ENCODE measurements at regions not wholly inside any gene's neighbourhood (a gene's known extent, or its start where the extent isn't known, plus 50 kb on each side); places are given as distances from the start of the nearest gene placed in this dataset.

DNA sequence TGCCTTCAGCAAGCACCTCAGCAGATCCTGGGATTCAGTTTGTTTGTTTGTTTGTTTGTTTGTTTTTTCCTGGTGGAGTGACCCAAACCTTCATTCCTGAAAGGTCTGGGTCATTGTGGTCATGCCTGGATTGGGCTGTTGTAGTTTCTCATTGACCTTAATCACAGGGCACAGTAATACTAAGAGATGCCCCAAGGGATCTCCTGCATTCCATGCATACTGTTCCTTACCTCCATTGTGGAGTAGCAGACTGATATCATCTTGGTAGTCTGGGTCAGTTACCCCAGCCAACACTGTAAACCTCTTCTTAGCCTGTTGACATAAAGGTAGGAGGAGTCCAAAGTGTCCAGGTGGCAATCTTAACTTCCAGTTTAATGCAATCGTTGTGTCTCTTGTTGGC is 1466.7 kb upstream of the CDH9 start:
- no peaks in the 10 kb centered on the region for H3K27me3 ChIP-seq (ENCODE audit: insufficient read depth, low read length)
- no peaks in the 10 kb centered on the region for H3K9me3 ChIP-seq (ENCODE audit: low read length)
- no peaks in the 10 kb centered on the region for H3K36me3 ChIP-seq (ENCODE audit: insufficient read depth, low read length)
- H2AFZ ChIP-seq (ENCODE audit: low read depth, low read length): no peak overlapping the region
- no peaks in the 10 kb centered on the region for H3K4me1 ChIP-seq (ENCODE audit: insufficient read depth, low read length)
- no peak overlapping the region for H3K4me3 ChIP-seq (ENCODE audit: low read length)

DNA sequence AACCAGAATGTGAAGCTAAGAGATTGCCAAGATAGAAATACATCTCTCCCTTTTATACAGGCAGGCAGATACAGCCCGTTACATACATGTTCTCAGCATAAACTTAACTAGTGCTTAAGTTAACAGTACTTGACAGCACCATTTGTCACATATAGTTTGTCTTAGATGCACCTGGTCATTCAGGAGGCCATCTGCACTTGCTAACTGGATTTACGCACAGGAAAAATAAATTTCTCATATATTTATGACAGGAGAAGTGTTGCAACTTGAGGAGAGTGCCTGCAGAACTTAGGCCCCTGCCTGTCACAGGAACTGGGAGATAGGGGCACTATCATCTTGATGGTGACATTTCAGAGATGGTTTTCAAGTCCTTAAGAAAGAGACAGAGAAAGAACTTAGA is 1462.1 kb upstream of the CDH9 start:
- H2AFZ ChIP-seq (ENCODE audit: low read depth, low read length): no peak overlapping the region
- H3K27me3 ChIP-seq (ENCODE audit: insufficient read depth, low read length): no peaks in the 10 kb centered on the region
- H3K36me3 ChIP-seq (ENCODE audit: insufficient read depth, low read length): no peaks in the 10 kb centered on the region
- H3K4me1 ChIP-seq (ENCODE audit: insufficient read depth, low read length): no peaks in the 10 kb centered on the region
- no peaks in the 10 kb centered on the region for H3K9me3 ChIP-seq (ENCODE audit: low read length)
- H3K4me3 ChIP-seq (ENCODE audit: low read length): no peak overlapping the region

DNA sequence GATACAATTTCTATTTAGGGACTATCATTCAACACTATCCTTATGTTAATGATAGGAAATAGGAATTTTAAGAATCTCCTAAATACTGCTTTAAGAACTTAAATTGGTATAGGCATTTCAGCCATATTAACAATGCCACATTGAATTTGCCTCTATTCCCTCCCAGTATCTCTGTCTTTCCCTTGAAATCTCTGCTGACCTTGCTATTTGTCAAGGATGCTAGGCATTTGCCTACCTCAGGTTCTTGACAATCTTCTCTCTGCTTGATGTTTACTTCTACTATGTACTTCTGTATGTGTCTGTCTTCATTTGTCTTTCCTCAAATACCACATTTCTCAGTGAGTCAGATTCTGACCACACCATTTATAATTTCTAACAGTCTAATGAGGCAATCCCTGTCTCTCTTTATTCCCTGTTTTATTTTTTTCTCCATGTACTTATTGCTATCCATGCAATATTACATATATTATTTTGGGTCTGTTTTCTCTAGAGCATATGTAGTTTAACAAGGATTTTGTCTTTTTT is 1461.4 kb upstream of the CDH9 start:
- no peaks in the 10 kb centered on the region for H3K27me3 ChIP-seq (ENCODE audit: insufficient read depth, low read length)

DNA sequence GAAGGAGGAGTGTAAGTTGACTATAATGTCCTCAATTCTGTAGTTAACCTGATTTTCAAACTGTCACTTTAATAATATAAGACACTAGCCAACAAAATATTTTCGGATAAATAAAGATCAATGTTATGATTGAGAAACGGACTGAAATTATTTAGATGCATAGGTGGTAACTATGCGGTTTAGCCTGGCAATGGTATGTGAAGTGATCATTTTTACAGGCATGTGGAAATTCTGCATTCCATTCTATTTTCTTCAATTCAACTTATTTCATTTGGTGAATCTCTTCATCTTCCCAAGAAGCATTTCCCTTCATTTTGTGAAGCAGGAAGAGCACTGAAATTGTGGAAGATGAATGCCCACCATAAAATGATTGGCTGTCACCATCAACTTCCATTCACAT is 1457.5 kb upstream of the CDH9 start:
- Histone ChIP-seq H3K4me1 (ENCODE audit: insufficient read depth, low read length) (no peaks in the 10 kb centered on the region), H3K36me3 (ENCODE audit: insufficient read depth, low read length) (no peaks in the 10 kb centered on the region), H2AFZ (ENCODE audit: low read depth, low read length) (peak overlapping the region; percentile 26), H3K9me3 (ENCODE audit: low read length) (no peaks in the 10 kb centered on the region), H3K4me3 (ENCODE audit: low read length) (no peak overlapping the region), H3K27me3 (ENCODE audit: insufficient read depth, low read length) (no peaks in the 10 kb centered on the region)

More for the DNA sequence above, 1461.4 kb upstream of the CDH9 start:
- H3K9me3 ChIP-seq (ENCODE audit: low read length): no peaks in the 10 kb centered on the region
- no peak overlapping the region for H2AFZ ChIP-seq (ENCODE audit: low read depth, low read length)
- H3K4me1 ChIP-seq (ENCODE audit: insufficient read depth, low read length): no peaks in the 10 kb centered on the region
- no peaks in the 10 kb centered on the region for H3K36me3 ChIP-seq (ENCODE audit: insufficient read depth, low read length)
- no peak overlapping the region for H3K4me3 ChIP-seq (ENCODE audit: low read length)

DNA sequence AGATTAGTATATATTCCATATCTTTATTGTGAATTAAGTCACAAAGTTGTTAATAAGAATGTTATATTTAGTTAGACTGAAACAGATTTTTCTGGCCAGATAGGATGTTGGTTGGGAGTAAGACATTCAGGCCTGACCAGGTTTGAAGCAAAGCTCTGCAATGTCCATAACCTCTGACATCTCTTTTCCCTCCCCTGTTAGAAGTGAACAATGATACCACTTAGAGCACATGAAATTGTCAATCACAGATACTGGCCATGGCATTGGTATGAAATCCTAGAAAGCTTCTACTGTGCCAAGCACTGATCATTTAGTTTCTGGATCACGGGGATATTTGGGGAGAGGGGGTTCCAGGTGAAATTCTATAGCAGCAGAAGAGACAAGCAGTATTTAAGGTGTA is 1455.1 kb upstream of the CDH9 start:
- H3K36me3 ChIP-seq (ENCODE audit: insufficient read depth, low read length): no peaks in the 10 kb centered on the region
- H3K4me3 ChIP-seq (ENCODE audit: low read length): no peak overlapping the region
- H3K9me3 ChIP-seq (ENCODE audit: low read length): no peaks in the 10 kb centered on the region
- no peak overlapping the region for H2AFZ ChIP-seq (ENCODE audit: low read depth, low read length)
- no peaks in the 10 kb centered on the region for H3K4me1 ChIP-seq (ENCODE audit: insufficient read depth, low read length)
- H3K27me3 ChIP-seq (ENCODE audit: insufficient read depth, low read length): no peaks in the 10 kb centered on the region

DNA sequence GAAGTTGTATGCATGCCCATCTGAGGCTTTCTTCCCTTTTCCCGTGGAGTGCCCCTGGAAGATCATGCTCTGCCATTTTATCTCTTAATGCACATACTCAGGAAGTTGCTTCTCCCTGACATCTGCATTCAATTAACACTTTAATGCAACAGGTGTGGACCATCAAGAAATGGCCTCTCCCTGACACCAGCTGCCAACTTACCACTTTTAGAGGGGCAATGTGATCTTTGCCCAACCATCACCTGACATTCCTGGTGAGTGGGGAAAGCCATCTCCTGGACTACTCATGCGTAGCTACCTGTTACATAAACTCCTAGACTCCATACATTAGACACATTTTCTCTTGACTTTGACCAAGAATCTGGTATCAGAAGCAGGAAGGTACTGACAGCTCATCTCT is 1450.4 kb upstream of the CDH9 start:
- H3K4me3 ChIP-seq (ENCODE audit: low read length): no peak overlapping the region

DNA sequence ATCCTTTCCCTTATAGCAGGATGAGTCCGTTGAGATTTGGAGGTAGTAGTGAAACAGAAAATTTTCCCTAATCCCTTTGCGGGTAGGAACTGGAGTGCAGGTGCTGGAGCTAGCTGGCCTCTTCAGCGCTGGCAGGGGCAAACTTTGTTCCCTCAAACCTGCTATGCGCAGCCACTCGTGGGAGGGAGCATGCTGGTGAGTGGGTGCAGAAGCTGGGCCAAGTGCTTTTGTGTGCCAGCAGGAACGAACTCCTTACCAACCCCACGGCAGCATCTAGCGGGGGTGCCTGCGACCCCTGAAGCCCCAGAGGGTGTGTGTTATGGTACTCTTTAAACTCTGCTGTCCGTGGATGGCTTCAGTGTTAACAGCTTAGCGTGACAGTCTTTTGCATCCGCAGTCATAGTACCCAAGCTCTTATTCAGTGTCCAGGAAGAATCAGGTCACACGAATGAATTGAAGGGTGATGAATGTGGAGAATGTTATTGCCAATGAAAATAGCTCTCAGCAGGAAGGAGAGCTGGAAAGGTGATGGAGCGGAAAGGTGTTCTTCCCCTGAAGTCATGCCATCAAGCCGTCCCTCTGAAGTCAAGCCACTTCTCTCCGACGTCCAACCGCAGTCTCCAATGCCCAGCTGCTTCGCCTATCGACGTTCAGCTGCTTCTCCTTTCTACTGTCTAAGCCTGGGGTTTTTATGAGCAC is 1445.1 kb upstream of the CDH9 start:
- Histone ChIP-seq H3K36me3 (ENCODE audit: insufficient read depth, low read length) (no peaks in the 10 kb centered on the region), H3K27me3 (ENCODE audit: insufficient read depth, low read length) (no peaks in the 10 kb centered on the region), H3K4me3 (ENCODE audit: low read length) (no peak overlapping the region), H2AFZ (ENCODE audit: low read depth, low read length) (no peak overlapping the region), H3K9me3 (ENCODE audit: low read length) (no peaks in the 10 kb centered on the region), H3K4me1 (ENCODE audit: insufficient read depth, low read length) (peaks cover 2% of the 10 kb centered on the region)

More for the DNA sequence above, 1450.4 kb upstream of the CDH9 start:
- peaks cover 2% of the 10 kb centered on the region for H3K4me1 ChIP-seq (ENCODE audit: insufficient read depth, low read length)
- H2AFZ ChIP-seq (ENCODE audit: low read depth, low read length): no peak overlapping the region
- no peaks in the 10 kb centered on the region for H3K9me3 ChIP-seq (ENCODE audit: low read length)
- no peaks in the 10 kb centered on the region for H3K36me3 ChIP-seq (ENCODE audit: insufficient read depth, low read length)
- no peaks in the 10 kb centered on the region for H3K27me3 ChIP-seq (ENCODE audit: insufficient read depth, low read length)

DNA sequence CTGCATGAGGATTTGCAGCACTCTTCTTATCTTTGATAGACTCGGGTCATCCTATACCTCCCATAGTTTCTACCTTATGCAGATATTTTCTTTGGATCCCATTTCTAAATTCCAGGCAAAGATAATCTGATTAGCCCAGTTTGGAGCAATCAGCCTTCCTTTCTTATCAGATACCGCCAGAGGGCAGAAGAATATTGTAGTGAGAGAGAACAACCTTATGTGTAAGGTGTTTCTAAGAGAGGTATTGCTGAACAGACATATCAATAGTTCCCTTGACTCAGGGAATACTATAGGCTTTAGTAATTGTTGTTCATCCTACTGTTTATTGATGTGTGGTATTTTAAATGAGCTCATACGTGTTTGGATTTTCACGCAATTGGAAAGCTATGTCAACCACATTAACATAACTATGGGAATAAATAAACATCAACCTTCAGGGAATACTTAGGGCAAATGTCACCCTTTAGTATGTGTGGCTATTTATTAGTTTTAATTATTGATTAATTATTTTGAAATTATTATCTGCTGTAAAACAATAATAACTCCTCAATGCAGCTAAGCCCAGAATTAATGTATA is 1435.2 kb upstream of the CDH9 start:
- H2AFZ ChIP-seq (ENCODE audit: low read depth, low read length): no peak overlapping the region
- H3K4me1 ChIP-seq (ENCODE audit: insufficient read depth, low read length): no peaks in the 10 kb centered on the region
- no peak overlapping the region for H3K4me3 ChIP-seq (ENCODE audit: low read length)
- no peaks in the 10 kb centered on the region for H3K36me3 ChIP-seq (ENCODE audit: insufficient read depth, low read length)
- H3K27me3 ChIP-seq (ENCODE audit: insufficient read depth, low read length): no peaks in the 10 kb centered on the region
- H3K9me3 ChIP-seq (ENCODE audit: low read length): no peaks in the 10 kb centered on the region

DNA sequence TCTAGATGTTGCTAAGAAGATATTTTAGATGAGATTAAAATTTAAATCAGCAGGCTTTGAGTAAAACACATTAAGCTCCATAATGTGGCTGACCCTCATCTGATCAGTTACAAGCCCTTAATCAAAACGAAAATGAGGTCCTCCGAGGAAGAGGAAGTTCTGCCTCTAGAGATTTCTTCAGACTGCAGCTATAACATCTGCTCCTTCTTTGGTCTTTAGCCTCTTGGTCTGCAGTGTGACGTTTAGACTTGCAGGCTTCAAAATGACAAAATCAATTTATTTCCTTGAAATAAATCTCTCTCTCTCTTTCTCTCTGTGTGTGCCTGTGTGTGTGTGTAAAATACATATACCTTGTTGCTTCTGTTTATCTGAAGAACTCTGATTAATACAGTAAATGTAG is 1429.8 kb upstream of the CDH9 start:
- no peak overlapping the region for H2AFZ ChIP-seq (ENCODE audit: low read depth, low read length)
- no peaks in the 10 kb centered on the region for H3K36me3 ChIP-seq (ENCODE audit: insufficient read depth, low read length)
- no peaks in the 10 kb centered on the region for H3K9me3 ChIP-seq (ENCODE audit: low read length)
- no peaks in the 10 kb centered on the region for H3K4me1 ChIP-seq (ENCODE audit: insufficient read depth, low read length)
- H3K27me3 ChIP-seq (ENCODE audit: insufficient read depth, low read length): no peaks in the 10 kb centered on the region
- H3K4me3 ChIP-seq (ENCODE audit: low read length): no peak overlapping the region

DNA sequence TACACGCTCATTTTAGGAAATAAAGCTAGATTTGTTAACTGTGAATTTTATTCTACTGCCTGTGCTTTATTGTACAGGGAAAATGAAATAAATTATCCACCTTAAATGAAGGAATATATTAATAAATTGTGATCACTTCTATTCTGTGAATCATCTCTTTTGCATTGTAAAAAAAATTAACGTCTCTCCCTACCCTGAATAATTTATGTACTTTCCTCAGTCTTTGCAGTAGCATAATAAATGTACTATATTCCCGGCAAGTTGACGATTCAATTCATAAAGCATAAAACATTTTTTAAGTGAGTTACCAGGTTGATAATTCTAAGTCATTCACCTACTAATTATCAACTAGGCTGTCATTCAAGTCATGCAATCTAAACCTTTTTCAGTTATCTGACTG is 1425.3 kb upstream of the CDH9 start:
- H3K4me1 ChIP-seq (ENCODE audit: insufficient read depth, low read length): no peaks in the 10 kb centered on the region
- H3K9me3 ChIP-seq (ENCODE audit: low read length): no peaks in the 10 kb centered on the region
- H3K4me3 ChIP-seq (ENCODE audit: low read length): no peak overlapping the region
- H2AFZ ChIP-seq (ENCODE audit: low read depth, low read length): no peak overlapping the region
- no peaks in the 10 kb centered on the region for H3K36me3 ChIP-seq (ENCODE audit: insufficient read depth, low read length)
- no peaks in the 10 kb centered on the region for H3K27me3 ChIP-seq (ENCODE audit: insufficient read depth, low read length)

DNA sequence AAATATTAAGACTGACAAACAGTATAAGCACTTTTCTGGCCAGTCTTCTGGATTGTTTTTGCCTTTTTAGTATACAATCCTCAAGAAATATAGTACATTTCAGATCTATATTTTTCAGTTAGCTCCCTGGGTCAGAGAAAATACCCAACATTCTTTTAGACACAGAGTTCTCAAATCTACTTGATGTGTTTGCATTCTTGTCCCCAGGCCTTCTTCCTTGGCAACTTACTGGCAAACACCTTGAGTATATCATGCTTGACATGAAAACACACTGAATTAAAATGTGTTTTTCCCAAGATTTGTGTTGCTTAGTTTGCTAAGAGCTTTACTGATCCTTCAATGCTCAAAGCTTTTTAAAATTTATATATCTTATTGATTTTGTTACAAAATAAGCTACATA is 1413.1 kb upstream of the CDH9 start:
- H3K4me3 ChIP-seq (ENCODE audit: low read length): no peak overlapping the region
- no peaks in the 10 kb centered on the region for H3K27me3 ChIP-seq (ENCODE audit: insufficient read depth, low read length)
- H2AFZ ChIP-seq (ENCODE audit: low read depth, low read length): no peak overlapping the region
- no peaks in the 10 kb centered on the region for H3K36me3 ChIP-seq (ENCODE audit: insufficient read depth, low read length)
- H3K4me1 ChIP-seq (ENCODE audit: insufficient read depth, low read length): no peaks in the 10 kb centered on the region
- H3K9me3 ChIP-seq (ENCODE audit: low read length): no peaks in the 10 kb centered on the region

DNA sequence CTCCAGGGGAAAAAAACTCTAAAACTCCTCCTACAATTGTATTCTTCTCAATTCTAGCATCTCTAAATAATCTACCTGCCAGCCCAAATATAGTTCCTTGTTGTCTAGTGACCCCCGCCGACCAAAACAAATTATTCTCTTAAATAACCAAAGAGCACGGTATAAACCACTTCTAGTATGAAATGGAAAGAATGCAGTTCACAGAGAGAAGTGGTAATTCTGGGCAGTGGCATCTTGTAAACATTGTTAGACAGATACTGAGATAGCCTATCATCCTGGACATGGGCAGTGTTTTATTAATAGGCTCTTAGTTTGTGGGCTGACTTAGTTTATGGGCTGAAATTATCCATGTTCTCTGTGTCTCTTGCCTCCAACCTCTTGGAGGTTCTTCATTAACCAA is 1412.6 kb upstream of the CDH9 start:
- no peak overlapping the region for H2AFZ ChIP-seq (ENCODE audit: low read depth, low read length)
- H3K27me3 ChIP-seq (ENCODE audit: insufficient read depth, low read length): no peaks in the 10 kb centered on the region
- no peaks in the 10 kb centered on the region for H3K4me1 ChIP-seq (ENCODE audit: insufficient read depth, low read length)
- no peak overlapping the region for H3K4me3 ChIP-seq (ENCODE audit: low read length)
- no peaks in the 10 kb centered on the region for H3K9me3 ChIP-seq (ENCODE audit: low read length)
- no peaks in the 10 kb centered on the region for H3K36me3 ChIP-seq (ENCODE audit: insufficient read depth, low read length)

DNA sequence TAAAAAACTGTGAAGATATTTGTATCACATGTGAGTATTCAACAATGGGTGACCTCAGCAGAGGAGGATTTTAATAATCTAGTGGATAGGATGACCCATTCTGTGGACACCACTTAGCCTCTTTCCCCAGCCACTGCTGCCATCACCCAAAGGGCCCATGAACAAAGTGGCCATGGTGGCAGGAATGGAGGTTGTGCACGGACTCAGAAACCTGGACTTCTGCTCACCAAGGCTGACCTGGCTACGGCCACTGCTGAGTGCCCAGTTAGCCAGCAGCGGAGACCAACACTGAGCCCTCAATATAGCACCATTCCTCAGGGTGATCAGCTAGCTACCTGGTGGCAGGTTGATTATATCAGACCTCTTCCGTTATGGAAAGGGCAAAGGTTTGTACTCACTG is 1410.4 kb upstream of the CDH9 start:
- Histone ChIP-seq H3K4me1 (ENCODE audit: insufficient read depth, low read length) (no peaks in the 10 kb centered on the region), H3K4me3 (ENCODE audit: low read length) (no peak overlapping the region), H3K27me3 (ENCODE audit: insufficient read depth, low read length) (no peaks in the 10 kb centered on the region), H3K36me3 (ENCODE audit: insufficient read depth, low read length) (no peaks in the 10 kb centered on the region), H3K9me3 (ENCODE audit: low read length) (no peaks in the 10 kb centered on the region), H2AFZ (ENCODE audit: low read depth, low read length) (no peak overlapping the region)

Measured in neuron (in vitro differentiated cells).